ENCODE measurements at regions not wholly inside any gene's neighbourhood (a gene's known extent, or its start where the extent isn't known, plus 50 kb on each side); places are given as distances from the start of the nearest gene placed in this dataset.

DNA sequence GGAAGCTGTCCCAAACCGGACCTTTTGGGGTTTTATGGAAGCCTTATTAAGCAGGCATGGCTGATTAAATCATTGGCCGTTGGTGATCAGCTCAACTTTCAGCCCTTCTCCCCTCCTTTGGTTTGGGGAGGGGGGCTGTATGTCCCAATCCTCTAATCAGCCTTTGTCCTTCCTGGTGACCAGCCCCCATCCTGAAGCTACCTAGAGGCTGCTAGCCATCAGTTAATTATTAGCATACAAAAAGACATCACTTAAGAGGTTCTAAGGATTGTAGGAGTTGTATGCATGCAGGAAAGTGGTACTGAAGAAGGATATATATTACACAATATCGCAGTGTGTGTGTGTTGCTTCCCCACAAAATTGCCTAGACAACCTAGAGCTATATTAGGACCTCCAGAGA lies 553.3 kb upstream of the FZD8 start:
- TF ChIP-seq, protein P1, sequence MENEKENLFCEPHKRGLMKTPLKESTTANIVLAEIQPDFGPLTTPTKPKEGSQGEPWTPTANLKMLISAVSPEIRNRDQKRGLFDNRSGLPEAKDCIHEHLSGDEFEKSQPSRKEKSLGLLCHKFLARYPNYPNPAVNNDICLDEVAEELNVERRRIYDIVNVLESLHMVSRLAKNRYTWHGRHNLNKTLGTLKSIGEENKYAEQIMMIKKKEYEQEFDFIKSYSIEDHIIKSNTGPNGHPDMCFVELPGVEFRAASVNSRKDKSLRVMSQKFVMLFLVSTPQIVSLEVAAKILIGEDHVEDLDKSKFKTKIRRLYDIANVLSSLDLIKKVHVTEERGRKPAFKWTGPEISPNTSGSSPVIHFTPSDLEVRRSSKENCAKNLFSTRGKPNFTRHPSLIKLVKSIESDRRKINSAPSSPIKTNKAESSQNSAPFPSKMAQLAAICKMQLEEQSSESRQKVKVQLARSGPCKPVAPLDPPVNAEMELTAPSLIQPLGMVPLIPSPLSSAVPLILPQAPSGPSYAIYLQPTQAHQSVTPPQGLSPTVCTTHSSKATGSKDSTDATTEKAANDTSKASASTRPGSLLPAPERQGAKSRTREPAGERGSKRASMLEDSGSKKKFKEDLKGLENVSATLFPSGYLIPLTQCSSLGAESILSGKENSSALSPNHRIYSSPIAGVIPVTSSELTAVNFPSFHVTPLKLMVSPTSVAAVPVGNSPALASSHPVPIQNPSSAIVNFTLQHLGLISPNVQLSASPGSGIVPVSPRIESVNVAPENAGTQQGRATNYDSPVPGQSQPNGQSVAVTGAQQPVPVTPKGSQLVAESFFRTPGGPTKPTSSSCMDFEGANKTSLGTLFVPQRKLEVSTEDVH (IDR thresholded peaks at IDR 0.05; ENCODE audit: low read depth, partially characterized antibody), result no peak
- TF ChIP-seq, protein P2, sequence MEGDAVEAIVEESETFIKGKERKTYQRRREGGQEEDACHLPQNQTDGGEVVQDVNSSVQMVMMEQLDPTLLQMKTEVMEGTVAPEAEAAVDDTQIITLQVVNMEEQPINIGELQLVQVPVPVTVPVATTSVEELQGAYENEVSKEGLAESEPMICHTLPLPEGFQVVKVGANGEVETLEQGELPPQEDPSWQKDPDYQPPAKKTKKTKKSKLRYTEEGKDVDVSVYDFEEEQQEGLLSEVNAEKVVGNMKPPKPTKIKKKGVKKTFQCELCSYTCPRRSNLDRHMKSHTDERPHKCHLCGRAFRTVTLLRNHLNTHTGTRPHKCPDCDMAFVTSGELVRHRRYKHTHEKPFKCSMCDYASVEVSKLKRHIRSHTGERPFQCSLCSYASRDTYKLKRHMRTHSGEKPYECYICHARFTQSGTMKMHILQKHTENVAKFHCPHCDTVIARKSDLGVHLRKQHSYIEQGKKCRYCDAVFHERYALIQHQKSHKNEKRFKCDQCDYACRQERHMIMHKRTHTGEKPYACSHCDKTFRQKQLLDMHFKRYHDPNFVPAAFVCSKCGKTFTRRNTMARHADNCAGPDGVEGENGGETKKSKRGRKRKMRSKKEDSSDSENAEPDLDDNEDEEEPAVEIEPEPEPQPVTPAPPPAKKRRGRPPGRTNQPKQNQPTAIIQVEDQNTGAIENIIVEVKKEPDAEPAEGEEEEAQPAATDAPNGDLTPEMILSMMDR (IDR thresholded peaks at IDR 0.05 in 2 of 3, conservative IDR thresholded peaks at IDR 0.05 in 1 of 3; ENCODE audit: control insufficient read depth in 2 of 3, extremely low read depth in 1 of 3, insufficient read depth in 1 of 3, low read depth in 3 of 3, low read length in 3 of 3), result no peak
- TF ChIP-seq, protein P3, sequence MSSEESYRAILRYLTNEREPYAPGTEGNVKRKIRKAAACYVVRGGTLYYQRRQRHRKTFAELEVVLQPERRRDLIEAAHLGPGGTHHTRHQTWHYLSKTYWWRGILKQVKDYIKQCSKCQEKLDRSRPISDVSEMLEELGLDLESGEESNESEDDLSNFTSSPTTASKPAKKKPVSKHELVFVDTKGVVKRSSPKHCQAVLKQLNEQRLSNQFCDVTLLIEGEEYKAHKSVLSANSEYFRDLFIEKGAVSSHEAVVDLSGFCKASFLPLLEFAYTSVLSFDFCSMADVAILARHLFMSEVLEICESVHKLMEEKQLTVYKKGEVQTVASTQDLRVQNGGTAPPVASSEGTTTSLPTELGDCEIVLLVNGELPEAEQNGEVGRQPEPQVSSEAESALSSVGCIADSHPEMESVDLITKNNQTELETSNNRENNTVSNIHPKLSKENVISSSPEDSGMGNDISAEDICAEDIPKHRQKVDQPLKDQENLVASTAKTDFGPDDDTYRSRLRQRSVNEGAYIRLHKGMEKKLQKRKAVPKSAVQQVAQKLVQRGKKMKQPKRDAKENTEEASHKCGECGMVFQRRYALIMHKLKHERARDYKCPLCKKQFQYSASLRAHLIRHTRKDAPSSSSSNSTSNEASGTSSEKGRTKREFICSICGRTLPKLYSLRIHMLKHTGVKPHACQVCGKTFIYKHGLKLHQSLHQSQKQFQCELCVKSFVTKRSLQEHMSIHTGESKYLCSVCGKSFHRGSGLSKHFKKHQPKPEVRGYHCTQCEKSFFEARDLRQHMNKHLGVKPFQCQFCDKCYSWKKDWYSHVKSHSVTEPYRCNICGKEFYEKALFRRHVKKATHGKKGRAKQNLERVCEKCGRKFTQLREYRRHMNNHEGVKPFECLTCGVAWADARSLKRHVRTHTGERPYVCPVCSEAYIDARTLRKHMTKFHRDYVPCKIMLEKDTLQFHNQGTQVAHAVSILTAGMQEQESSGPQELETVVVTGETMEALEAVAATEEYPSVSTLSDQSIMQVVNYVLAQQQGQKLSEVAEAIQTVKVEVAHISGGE (CRISPR knock-in tag; IDR thresholded peaks at IDR 0.05), result no peak
- TF ChIP-seq ZNF274 (IDR thresholded peaks at IDR 0.05; ENCODE audit: insufficient read depth, insufficient read length) (no peak), BMI1 (IDR thresholded peaks at IDR 0.05; ENCODE audit: borderline replicate concordance) (no peak), EZH2 (IDR thresholded peaks at IDR 0.05; ENCODE audit: borderline replicate concordance, control insufficient read depth, low read depth, low read length) (no peak)
- TF ChIP-seq, protein P4, sequence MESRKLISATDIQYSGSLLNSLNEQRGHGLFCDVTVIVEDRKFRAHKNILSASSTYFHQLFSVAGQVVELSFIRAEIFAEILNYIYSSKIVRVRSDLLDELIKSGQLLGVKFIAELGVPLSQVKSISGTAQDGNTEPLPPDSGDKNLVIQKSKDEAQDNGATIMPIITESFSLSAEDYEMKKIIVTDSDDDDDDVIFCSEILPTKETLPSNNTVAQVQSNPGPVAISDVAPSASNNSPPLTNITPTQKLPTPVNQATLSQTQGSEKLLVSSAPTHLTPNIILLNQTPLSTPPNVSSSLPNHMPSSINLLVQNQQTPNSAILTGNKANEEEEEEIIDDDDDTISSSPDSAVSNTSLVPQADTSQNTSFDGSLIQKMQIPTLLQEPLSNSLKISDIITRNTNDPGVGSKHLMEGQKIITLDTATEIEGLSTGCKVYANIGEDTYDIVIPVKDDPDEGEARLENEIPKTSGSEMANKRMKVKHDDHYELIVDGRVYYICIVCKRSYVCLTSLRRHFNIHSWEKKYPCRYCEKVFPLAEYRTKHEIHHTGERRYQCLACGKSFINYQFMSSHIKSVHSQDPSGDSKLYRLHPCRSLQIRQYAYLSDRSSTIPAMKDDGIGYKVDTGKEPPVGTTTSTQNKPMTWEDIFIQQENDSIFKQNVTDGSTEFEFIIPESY (IDR thresholded peaks at IDR 0.05), result no peak
- TF ChIP-seq, protein P5, sequence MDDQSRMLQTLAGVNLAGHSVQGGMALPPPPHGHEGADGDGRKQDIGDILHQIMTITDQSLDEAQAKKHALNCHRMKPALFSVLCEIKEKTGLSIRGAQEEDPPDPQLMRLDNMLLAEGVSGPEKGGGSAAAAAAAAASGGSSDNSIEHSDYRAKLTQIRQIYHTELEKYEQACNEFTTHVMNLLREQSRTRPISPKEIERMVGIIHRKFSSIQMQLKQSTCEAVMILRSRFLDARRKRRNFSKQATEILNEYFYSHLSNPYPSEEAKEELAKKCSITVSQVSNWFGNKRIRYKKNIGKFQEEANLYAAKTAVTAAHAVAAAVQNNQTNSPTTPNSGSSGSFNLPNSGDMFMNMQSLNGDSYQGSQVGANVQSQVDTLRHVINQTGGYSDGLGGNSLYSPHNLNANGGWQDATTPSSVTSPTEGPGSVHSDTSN (IDR thresholded peaks at IDR 0.05; ENCODE audit: insufficient replicate concordance, low read depth, low read length), result no peak
